22Rv1 (cell line): ENCODE measurements at regions not wholly inside any gene's neighbourhood (a gene's known extent, or its start where the extent isn't known, plus 50 kb on each side); places are given as distances from the start of the nearest gene placed in this dataset.

Experiments
- H3K27ac ChIP-seq: fragments of 450-650 bp; 2 replicates; pipeline ENCODE4 v1.5.1; 2017
- ZFX ChIP-seq: fragments of 450-650 bp; IDR thresholded peaks from 2 replicates; pipeline ENCODE4 v1.6.1; 2017; ENCODE audit warnings: antibody characterized with exemption, borderline replicate concordance
- TF ChIP-seq, protein P1 (sequence below): fragments of 450-650 bp; IDR thresholded peaks from 2 replicates; pipeline ENCODE4 v1.5.1; 2017; ENCODE audit warnings: mild to moderate bottlenecking

GRCh38 chr5:8408258-8408657 lies 539.3 kb downstream of the MTRR start:
- TF ChIP-seq, protein P1, sequence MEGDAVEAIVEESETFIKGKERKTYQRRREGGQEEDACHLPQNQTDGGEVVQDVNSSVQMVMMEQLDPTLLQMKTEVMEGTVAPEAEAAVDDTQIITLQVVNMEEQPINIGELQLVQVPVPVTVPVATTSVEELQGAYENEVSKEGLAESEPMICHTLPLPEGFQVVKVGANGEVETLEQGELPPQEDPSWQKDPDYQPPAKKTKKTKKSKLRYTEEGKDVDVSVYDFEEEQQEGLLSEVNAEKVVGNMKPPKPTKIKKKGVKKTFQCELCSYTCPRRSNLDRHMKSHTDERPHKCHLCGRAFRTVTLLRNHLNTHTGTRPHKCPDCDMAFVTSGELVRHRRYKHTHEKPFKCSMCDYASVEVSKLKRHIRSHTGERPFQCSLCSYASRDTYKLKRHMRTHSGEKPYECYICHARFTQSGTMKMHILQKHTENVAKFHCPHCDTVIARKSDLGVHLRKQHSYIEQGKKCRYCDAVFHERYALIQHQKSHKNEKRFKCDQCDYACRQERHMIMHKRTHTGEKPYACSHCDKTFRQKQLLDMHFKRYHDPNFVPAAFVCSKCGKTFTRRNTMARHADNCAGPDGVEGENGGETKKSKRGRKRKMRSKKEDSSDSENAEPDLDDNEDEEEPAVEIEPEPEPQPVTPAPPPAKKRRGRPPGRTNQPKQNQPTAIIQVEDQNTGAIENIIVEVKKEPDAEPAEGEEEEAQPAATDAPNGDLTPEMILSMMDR: no peak
- no peak for TF ChIP-seq ZFX
- no peak overlapping the region for H3K27ac ChIP-seq

GRCh38 chr5:8410618-8411017 lies 541.7 kb downstream of the MTRR start:
- H3K27ac ChIP-seq: no peak overlapping the region
- TF ChIP-seq, protein P1: no peak
- TF ChIP-seq ZFX: no peak

DNA sequence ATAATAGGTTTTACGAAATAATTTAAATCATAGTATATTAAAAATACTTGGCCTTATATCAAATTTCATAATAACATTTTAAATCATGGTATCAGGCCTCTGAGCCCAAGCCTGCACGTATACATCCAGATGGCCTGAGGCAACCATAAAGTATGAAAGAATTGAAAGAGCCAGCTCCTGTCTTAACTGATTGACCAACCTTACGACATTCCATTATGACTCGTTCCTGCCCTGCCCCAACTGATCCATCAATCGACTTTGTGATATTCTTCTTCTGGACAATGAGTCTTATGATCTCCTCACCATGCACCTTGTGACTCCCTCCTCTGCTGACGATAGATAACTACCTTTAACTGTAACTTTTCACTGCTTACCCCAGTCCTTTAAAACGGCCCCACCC lies 545.0 kb downstream of the MTRR start:
- H3K27ac ChIP-seq: no peak overlapping the region
- no peak for TF ChIP-seq ZFX
- TF ChIP-seq, protein P1: no peak

DNA sequence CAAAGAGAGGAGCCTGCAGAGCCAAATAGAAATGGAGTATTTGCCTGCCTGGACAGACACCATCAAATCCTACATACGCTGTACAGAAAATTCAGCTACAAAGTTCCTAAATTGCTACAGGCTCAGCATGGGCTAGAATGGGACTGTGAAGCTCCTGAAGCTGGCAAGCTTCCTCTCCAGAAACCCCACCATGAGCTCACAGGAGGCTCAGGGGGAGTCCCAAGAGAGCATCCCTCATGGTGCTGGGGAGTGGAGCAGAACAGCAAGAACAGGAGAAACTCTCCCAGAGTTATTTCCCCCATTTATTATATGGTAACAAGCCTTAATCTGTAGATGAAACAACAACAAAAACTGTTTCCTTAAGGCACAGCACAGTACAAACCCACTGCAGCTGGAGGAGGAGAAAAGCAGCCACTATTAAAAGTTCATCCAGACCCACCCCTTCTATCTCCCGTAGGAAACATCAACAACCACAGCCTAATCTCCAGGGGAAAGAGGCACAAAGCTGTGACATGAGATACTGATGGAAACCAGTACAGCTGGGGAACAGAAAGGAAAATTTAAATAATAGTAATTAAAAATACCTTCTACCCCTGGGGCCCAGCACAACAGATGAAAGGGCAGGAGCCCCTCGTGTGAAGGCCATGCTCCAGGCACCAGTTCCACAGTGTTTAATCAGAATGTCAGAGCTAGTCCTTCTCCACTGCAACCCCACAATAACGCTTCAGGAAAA lies 548.5 kb downstream of the MTRR start:
- TF ChIP-seq ZFX: no peak
- TF ChIP-seq, protein P1: no peak

GRCh38 chr5:8418049-8418426 lies 549.1 kb downstream of the MTRR start:
- TF ChIP-seq ZFX: no peak
- TF ChIP-seq, protein P1: no peak
- H3K27ac ChIP-seq: no peak overlapping the region

More for the DNA sequence above, 548.5 kb downstream of the MTRR start:
- H3K27ac ChIP-seq: no peak overlapping the region

DNA sequence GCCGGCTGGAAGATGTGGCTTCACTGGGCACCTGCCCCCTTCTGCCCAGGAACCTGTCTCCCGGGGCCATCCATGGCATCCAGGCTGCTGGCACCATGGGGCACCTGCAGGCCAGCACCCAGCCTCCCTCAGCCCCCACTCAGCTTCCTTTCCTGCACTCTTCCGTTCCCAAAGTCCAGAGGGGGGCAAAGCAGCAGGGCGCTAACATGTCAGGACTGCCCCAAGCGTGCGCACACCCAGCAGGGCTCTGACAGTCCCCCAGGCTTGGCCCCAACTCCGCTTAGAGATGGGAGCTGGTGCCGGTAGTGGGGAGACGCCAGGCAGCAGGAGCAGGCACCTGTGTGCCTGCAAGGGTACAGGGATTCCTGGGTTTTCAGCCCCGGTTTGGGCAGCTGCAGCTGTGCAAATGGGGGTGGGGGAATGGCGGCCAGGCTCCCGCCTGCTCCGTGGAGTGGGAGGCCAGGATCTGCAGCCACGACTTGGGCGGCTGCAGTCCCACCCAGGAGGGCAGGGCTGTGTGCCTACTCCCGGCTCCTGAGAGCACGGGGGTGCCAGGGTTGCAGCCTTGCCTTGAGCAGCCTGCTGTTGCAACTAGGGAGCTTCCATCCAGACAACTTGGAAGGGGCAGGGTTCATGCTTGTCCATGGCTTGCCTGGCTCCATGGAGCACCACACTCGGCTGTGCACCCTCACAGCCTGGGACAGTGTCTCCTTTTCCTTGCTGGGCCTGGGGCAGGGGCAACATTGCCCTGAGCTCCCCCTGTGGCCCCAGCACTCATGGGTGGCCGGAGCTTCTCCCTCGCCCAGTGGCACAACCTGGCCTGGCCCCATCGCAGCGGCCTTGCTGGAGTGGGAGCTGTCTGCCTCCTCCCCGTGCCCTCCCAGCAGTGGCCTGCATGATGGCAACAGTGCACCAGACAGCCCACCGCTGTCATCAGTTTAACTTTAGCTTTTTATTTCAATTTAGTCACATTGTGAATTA lies 561.1 kb downstream of the MTRR start:
- H3K27ac ChIP-seq: no peak overlapping the region
- TF ChIP-seq, protein P1: no peak
- no peak for TF ChIP-seq ZFX
